Stomach (tissue), 8 donors: ENCODE measurements at regions not wholly inside any gene's neighbourhood (a gene's known extent, or its start where the extent isn't known, plus 50 kb on each side); places are given as distances from the start of the nearest gene placed in this dataset.
"Not testable (repeated sequence)": the region's sequence is repeated elsewhere in the genome, so short reads cannot be mapped to it uniquely, and the experiment has no call there.

Experiments used
- DNase-seq, 2 donors: peaks; one replicate each; pipeline versions ENCODE4 v3.0.0 to v3.0.0-alpha.2; 2013 to 2019
- H3K27ac ChIP-seq, 5 donors: fragments of 200-600 bp in 4 of 5; sonication (generic) in 4 of 5; one replicate each; pipeline ENCODE4 v1.5.1; 2013 to 2019; ENCODE audit warnings: mild to moderate bottlenecking in 1 of 5, moderate library complexity in 1 of 5
- H3K27me3 ChIP-seq, 3 donors: fragments of 200-600 bp; sonication (generic); one replicate each; pipeline ENCODE4 v1.5.1; 2017 to 2019; ENCODE audit warnings: mixed run types in 1 of 3
- H3K36me3 ChIP-seq, 4 donors: fragments of 200-600 bp; sonication (generic); 1 replicate in 3 of 4; 2 replicates in 1 of 4; pipeline ENCODE4 v1.5.1; 2016 to 2019
- H3K4me1 ChIP-seq, 4 donors: fragments of 200-600 bp; sonication (generic); one replicate each; pipeline ENCODE4 v1.5.1; 2016 to 2019
- H3K4me3 ChIP-seq, 4 donors: fragments of 200-600 bp; sonication (generic) in 3 of 4; one replicate each; pipeline ENCODE4 v1.5.1; 2016 to 2019; ENCODE audit warnings: mild to moderate bottlenecking in 1 of 4
- H3K9me3 ChIP-seq, 4 donors: fragments of 200-600 bp; sonication (generic); one replicate each; pipeline ENCODE4 v1.5.1; 2016 to 2019
- EP300 ChIP-seq: sonication (generic); formaldehyde crosslinking; IDR thresholded peaks from one replicate; pipeline ENCODE4 v1.6.1; 2017; ENCODE audit warnings: antibody characterized with exemption
- POLR2A ChIP-seq, 4 donors: fragments of 450-650 bp; IDR thresholded peaks; one replicate each; pipeline ENCODE4 v1.6.1; 2016; ENCODE audit warnings: antibody characterized with exemption in 4 of 4, control low read depth in 2 of 4, mild to moderate bottlenecking in 1 of 4, moderate library complexity in 1 of 4
- POLR2AphosphoS5 ChIP-seq, 3 donors: sonication (generic); formaldehyde crosslinking; IDR thresholded peaks; one replicate each; pipeline ENCODE4 v1.6.1; 2016; ENCODE audit warnings: antibody characterized with exemption in 3 of 3
- WGBS, 5 donors: extraction: QIAGEN DNeasy Blood & Tissue Kit in 3 of 5; methylation state at CpG; one replicate each; pipeline versions ENCODE4 v1.1.5 to v1.1.7; 2013 to 2018; 5-methylcytosine and 5-hydroxymethylcytosine counted together
- intact Hi-C: fragments of 100-400 bp; cut with DNase I; formaldehyde crosslinking; loops from one replicate; pipeline ENCODE4 v1.15.1; 2023; ENCODE audit warnings: low total_unique reads
- TF ChIP-seq, protein P1 (sequence below), 7 experiments: fragments of 450-650 bp in 4 of 7; fragments of 200-600 bp in 3 of 7; sonication (generic) in 3 of 7; IDR thresholded peaks; one replicate each; pipeline ENCODE4 v1.5.1; 2016 to 2019; ENCODE audit warnings: antibody characterized with exemption in 7 of 7, control low read depth in 2 of 7, mild to moderate bottlenecking in 1 of 7
- donor health status: healthy with polysubstance abuse.
- donor health status: Bipolar disorder and iron deficiency.
- donor health status: healthy.

DNA sequence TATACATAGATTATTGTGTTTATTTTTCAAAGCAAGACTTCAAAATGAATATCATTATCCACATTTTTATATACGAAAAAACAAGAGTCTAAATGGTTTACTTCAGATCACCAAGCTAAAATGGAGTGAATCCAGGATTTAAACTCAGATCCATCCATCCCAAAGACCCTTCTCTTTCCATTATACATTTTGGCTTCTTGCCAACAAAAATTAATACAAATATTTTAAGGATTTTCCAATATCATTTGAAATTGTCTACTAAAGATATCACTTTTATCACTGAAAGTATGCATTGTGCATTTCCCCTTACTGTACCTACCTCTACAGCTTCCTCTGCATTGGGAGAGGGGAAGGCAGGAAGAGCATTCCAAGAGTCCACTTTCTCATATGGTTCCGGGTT lies 541.2 kb downstream of the RPS29 start:
- H3K4me3 ChIP-seq = no peak overlapping the region
- WGBS, 5 donors = 70 to 87% (median 84%) methylated on average over 2 of the region's 2 CpGs
- no peaks in the 10 kb centered on the region for H3K4me1 ChIP-seq
- H3K27me3 ChIP-seq = no peaks in the 10 kb centered on the region
- no peak for DNase-seq
- H3K27ac ChIP-seq = no peak overlapping the region
- no peaks in the 10 kb centered on the region for H3K9me3 ChIP-seq
- H3K36me3 ChIP-seq = no peaks in the 10 kb centered on the region
- intact Hi-C loops = no loop called here
- no peak for TF ChIP-seq POLR2AphosphoS5 (IDR thresholded peaks at IDR 0.05)
- TF ChIP-seq EP300 = no peak
- no peak for TF ChIP-seq POLR2A (IDR thresholded peaks at IDR 0.05)

DNA sequence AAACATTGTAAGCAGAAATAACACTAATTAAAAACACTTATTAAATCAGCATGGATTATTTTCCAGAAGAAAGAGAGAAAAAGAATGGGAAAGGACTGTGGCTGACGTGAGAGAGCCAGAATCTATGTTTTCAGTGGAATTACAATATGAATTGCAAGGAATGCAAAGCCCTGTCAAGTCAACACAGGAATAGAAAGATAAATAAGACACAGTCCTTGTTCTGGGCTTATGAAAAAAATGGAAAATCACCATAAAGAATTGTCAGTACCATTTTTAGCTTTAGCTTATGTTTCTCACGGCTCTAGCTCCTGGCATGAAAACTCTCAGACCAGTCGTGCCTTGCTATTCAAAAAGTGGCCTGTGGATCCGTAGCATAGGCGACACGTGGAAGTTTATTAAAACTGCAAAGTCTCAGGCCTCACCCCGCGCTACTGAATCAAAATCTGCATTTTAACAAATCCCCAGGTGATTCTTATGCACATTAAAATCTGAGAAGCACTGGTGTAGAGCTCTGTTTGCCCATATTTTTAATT lies 549.1 kb downstream of the RPS29 start:
- no peak for DNase-seq
- WGBS, 5 donors = 57 to 71% (median 64%) methylated on average over 8 of the region's 8 CpGs
- Histone ChIP-seq H3K4me1 (no peaks in the 10 kb centered on the region), H3K9me3 (no peaks in the 10 kb centered on the region), H3K27ac (no peak overlapping the region), H3K4me3 (no peak overlapping the region), H3K27me3 (no peaks in the 10 kb centered on the region), H3K36me3 (no peaks in the 10 kb centered on the region)
- TF ChIP-seq, protein P1, sequence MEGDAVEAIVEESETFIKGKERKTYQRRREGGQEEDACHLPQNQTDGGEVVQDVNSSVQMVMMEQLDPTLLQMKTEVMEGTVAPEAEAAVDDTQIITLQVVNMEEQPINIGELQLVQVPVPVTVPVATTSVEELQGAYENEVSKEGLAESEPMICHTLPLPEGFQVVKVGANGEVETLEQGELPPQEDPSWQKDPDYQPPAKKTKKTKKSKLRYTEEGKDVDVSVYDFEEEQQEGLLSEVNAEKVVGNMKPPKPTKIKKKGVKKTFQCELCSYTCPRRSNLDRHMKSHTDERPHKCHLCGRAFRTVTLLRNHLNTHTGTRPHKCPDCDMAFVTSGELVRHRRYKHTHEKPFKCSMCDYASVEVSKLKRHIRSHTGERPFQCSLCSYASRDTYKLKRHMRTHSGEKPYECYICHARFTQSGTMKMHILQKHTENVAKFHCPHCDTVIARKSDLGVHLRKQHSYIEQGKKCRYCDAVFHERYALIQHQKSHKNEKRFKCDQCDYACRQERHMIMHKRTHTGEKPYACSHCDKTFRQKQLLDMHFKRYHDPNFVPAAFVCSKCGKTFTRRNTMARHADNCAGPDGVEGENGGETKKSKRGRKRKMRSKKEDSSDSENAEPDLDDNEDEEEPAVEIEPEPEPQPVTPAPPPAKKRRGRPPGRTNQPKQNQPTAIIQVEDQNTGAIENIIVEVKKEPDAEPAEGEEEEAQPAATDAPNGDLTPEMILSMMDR (IDR thresholded peaks at IDR 0.05) = no peak
- TF ChIP-seq EP300 (no peak), POLR2A (IDR thresholded peaks at IDR 0.05) (no peak), POLR2AphosphoS5 (IDR thresholded peaks at IDR 0.05) (no peak)
- intact Hi-C loops = no loop called here

DNA sequence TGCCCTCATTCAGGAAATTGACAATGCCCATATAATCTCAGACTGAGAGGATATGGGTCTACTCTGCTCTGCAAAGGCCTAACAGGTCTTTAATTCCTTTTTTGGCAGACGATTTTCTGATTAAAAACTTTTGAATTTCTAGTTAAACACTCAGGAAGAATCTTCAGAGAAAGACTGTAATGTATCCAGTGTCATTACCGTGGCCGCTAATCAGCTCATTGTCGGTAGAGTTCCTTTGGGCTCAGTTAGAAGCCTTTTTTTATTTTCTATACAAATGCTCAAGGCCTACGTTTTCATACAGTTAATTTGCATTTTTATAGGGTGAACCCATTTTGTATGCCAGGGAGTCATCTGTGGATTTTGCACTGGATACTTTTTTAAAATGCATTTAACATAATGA lies 549.9 kb downstream of the RPS29 start:
- TF ChIP-seq POLR2A (IDR thresholded peaks at IDR 0.05) = no peak
- TF ChIP-seq POLR2AphosphoS5 (IDR thresholded peaks at IDR 0.05) = no peak
- TF ChIP-seq, protein P1 (IDR thresholded peaks at IDR 0.05) = no peak
- no peak for TF ChIP-seq EP300
- no peaks in the 10 kb centered on the region for H3K4me1 ChIP-seq
- H3K4me3 ChIP-seq = no peak overlapping the region
- H3K36me3 ChIP-seq = no peaks in the 10 kb centered on the region
- no peaks in the 10 kb centered on the region for H3K9me3 ChIP-seq
- no peak overlapping the region for H3K27ac ChIP-seq
- intact Hi-C loops = no loop called here
- WGBS, 5 donors = 67 to 81% (median 71%) methylated on average over 5 of the region's 5 CpGs
- DNase-seq = no peak
- no peaks in the 10 kb centered on the region for H3K27me3 ChIP-seq

DNA sequence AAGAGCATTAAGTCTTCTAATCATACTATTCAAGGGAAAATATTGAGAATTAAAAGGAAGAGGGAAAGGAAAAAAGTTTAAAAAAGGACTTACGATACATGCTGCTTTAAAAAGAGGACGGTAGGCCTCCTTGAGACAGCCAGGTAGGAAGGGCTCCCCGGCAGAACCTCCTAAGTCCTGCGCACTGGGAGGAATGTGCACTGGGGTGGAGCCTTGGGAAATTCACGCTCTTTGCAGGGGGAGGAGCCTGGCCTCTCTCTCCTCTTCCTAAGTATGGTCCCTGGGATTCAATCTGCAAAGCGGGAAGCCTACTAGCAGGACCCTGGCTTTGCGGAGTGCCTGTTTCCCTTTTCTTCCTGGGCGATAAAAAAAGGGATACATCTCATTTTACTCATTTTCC lies 553.0 kb downstream of the RPS29 start:
- H3K36me3 ChIP-seq = no peaks in the 10 kb centered on the region
- no peak for DNase-seq
- TF ChIP-seq POLR2A (IDR thresholded peaks at IDR 0.05) (no peak), EP300 (no peak), POLR2AphosphoS5 (IDR thresholded peaks at IDR 0.05) (no peak)
- TF ChIP-seq, protein P1 (IDR thresholded peaks at IDR 0.05) = no peak
- no peak overlapping the region for H3K4me3 ChIP-seq
- no peak overlapping the region for H3K27ac ChIP-seq
- intact Hi-C loops = no loop called here
- H3K9me3 ChIP-seq = no peaks in the 10 kb centered on the region
- H3K4me1 ChIP-seq = no peaks in the 10 kb centered on the region
- H3K27me3 ChIP-seq = no peaks in the 10 kb centered on the region
- 70 to 92% (median 84%) methylated on average over 8 of the region's 8 CpGs for WGBS, 5 donors

DNA sequence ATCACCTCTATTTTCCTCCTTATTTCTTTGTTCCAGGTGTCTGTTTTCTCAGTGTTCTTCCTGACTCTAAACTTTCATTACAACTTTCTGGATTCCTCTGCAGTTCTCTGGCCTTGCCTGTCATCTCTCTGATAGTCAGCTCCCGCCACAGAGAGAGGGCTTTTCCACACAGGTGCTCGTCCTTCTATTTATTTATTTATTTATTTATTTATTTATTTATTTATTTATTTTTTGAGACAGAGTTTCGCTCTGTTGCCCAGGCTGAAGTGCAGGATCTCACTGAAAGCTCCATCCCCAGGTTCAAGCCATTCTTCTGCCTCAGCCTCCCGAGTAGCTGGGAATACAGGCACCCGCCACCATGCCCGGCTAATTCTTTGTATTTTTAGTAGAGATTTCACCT lies 554.5 kb downstream of the RPS29 start:
- H3K4me1 ChIP-seq, H3K27ac ChIP-seq, intact Hi-C loops, H3K4me3 ChIP-seq, H3K27me3 ChIP-seq, H3K9me3 ChIP-seq, H3K36me3 ChIP-seq, DNase-seq: not testable (repeated sequence)
- 65 to 82% (median 76%) methylated on average over 6 of the region's 6 CpGs for WGBS, 5 donors
